OCI-LY7 (cell line): ENCODE measurements at regions not wholly inside any gene's neighbourhood (a gene's known extent, or its start where the extent isn't known, plus 50 kb on each side); places are given as distances from the start of the nearest gene placed in this dataset.

Source experiments
- BruUV-seq: library from RNA; stranded (reverse); fragments of 400-500 nt; replicated peaks from 2 replicates; lab custom pipeline; 2021; lab: Mats Ljungman, UMichigan
- CTCF ChIA-PET: fragments of 300-600 bp; sonication (Branson Sonifier 250); formaldehyde crosslinking; loops from one replicate; lab custom pipeline; 2022; ENCODE audit warnings: antibody characterized with exemption; ENCODE audit not compliant: unreplicated experiment; lab: Charles Lee
- POLR2A ChIA-PET: fragments of 300-600 bp; sonication (Branson Sonifier 250); formaldehyde crosslinking; loops from one replicate; lab custom pipeline; 2022; ENCODE audit warnings: antibody characterized with exemption; lab: Charles Lee
- DNase-seq: peaks from one replicate; pipeline ENCODE4 v3.0.0-alpha.2; 2015; ENCODE audit warnings: low spot score
- H2AFZ ChIP-seq: fragments of 200-600 bp; sonication (generic), shearing (Covaris generic); 2 replicates; pipeline ENCODE4 v1.6.1; 2014; ENCODE audit warnings: mild to moderate bottlenecking, antibody characterized with exemption, low read length, moderate library complexity
- H3K27ac ChIP-seq: fragments of 200-600 bp; sonication (generic); 2 replicates; pipeline ENCODE4 v1.5.1; 2014; ENCODE audit warnings: mixed run types, low read depth, mild to moderate bottlenecking, moderate library complexity, low read length, inconsistent platforms; ENCODE audit not compliant: poor library complexity, severe bottlenecking
- H3K36me3 ChIP-seq: fragments of 200-600 bp; sonication (generic); 2 replicates; pipeline ENCODE4 v1.6.1; 2014; ENCODE audit warnings: mild to moderate bottlenecking, antibody characterized with exemption, low read length, moderate library complexity, mixed read lengths; ENCODE audit not compliant: insufficient read depth
- H3K4me1 ChIP-seq: fragments of 200-600 bp; sonication (generic); 2 replicates; pipeline ENCODE4 v1.5.1; 2014; ENCODE audit warnings: mild to moderate bottlenecking, low read length; ENCODE audit not compliant: insufficient read depth, poor library complexity, severe bottlenecking
- H3K4me2 ChIP-seq: fragments of 200-600 bp; sonication (generic); 2 replicates; pipeline ENCODE4 v1.6.1; 2014; ENCODE audit warnings: mild to moderate bottlenecking, low read length
- H3K4me3 ChIP-seq: fragments of 200-600 bp; sonication (generic); 2 replicates; pipeline ENCODE4 v1.5.1; 2014; ENCODE audit warnings: mild to moderate bottlenecking, low read depth, low read length; ENCODE audit not compliant: poor library complexity, severe bottlenecking
- H3K79me2 ChIP-seq: fragments of 200-600 bp; sonication (generic); 2 replicates; pipeline ENCODE4 v1.6.1; 2016; ENCODE audit warnings: low read depth, mild to moderate bottlenecking, low read length, moderate library complexity, mixed read lengths; ENCODE audit not compliant: insufficient read depth
- H3K9me2 ChIP-seq: fragments of 200-600 bp; sonication (generic); 2 replicates; pipeline ENCODE4 v1.6.1; 2016; ENCODE audit warnings: mild to moderate bottlenecking, low read length, mixed read lengths; ENCODE audit not compliant: insufficient read depth
- H3K9me3 ChIP-seq: fragments of 200-600 bp; sonication (generic); 2 replicates; pipeline ENCODE4 v1.6.1; 2014; ENCODE audit warnings: mild to moderate bottlenecking, mixed run types, low read length, mixed read lengths
- H4K20me1 ChIP-seq: fragments of 200-600 bp; sonication (generic); 2 replicates; pipeline ENCODE4 v1.6.1; 2014; ENCODE audit warnings: mild to moderate bottlenecking, antibody characterized with exemption, low read length, moderate library complexity, mixed read lengths; ENCODE audit not compliant: insufficient read depth
- EZH2phosphoT487 ChIP-seq: fragments of 200-600 bp; sonication (generic); IDR thresholded peaks from 2 replicates; pipeline ENCODE4 v1.6.1; 2018; ENCODE audit warnings: low read depth, borderline replicate concordance, mild to moderate bottlenecking, mixed run types, antibody characterized with exemption, low read length, moderate library complexity, mixed read lengths
- intact Hi-C: fragments of 100-400 bp; cut with micrococcal nuclease; formaldehyde crosslinking; loops from one replicate; pipeline ENCODE4 v1.10.0; 2022; ENCODE audit not compliant: unreplicated experiment
- TF ChIP-seq, protein P1 (sequence below): fragments of 200-600 bp; sonication (generic); conservative IDR thresholded peaks from 2 replicates; pipeline ENCODE4 v1.5.1; 2014; ENCODE audit warnings: mild to moderate bottlenecking, antibody characterized with exemption, low read length, moderate library complexity, mixed read lengths

DNA sequence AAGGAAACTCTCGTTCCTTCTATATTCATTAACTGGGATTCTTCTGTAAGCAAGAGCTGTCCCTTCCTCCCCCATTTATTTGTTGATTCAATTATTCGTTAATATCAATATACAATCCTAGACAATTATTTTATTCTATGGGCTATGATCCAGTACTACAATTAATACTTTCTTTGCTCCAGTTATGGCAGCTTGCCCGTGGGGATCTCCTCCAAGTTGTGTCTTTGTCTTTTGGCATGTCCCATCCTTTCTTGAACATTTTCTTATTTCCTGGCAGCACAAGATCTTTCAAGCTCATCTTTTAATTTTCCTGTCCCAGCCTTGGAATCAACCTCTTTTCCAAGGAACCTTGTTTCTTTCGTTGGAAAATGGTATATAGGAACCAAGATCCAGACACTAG is 249.3 kb downstream of the GAS1 start:
- no peak overlapping the region for H3K4me2 ChIP-seq
- ChIA-PET CTCF (no interaction called here), POLR2A (no interaction called here)
- H3K4me3 ChIP-seq, result no peak overlapping the region
- no peaks in the 10 kb centered on the region for H3K9me2 ChIP-seq
- H3K79me2 ChIP-seq, result no peaks in the 10 kb centered on the region
- intact Hi-C loops, result no loop called here
- no peaks in the 10 kb centered on the region for H4K20me1 ChIP-seq
- no TSS peak for BruUV-seq
- H3K4me1 ChIP-seq, result no peaks in the 10 kb centered on the region
- no peaks in the 10 kb centered on the region for H3K9me3 ChIP-seq
- H3K36me3 ChIP-seq, result no peaks in the 10 kb centered on the region
- DNase-seq, result no peak
- no peak overlapping the region for H2AFZ ChIP-seq
- no peak overlapping the region for H3K27ac ChIP-seq
- TF ChIP-seq, protein P1, sequence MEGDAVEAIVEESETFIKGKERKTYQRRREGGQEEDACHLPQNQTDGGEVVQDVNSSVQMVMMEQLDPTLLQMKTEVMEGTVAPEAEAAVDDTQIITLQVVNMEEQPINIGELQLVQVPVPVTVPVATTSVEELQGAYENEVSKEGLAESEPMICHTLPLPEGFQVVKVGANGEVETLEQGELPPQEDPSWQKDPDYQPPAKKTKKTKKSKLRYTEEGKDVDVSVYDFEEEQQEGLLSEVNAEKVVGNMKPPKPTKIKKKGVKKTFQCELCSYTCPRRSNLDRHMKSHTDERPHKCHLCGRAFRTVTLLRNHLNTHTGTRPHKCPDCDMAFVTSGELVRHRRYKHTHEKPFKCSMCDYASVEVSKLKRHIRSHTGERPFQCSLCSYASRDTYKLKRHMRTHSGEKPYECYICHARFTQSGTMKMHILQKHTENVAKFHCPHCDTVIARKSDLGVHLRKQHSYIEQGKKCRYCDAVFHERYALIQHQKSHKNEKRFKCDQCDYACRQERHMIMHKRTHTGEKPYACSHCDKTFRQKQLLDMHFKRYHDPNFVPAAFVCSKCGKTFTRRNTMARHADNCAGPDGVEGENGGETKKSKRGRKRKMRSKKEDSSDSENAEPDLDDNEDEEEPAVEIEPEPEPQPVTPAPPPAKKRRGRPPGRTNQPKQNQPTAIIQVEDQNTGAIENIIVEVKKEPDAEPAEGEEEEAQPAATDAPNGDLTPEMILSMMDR, result no peak
- no peak for TF ChIP-seq EZH2phosphoT487

- intact Hi-C loops, result no loop called here
- Histone ChIP-seq H3K4me3 (no peak overlapping the region), H3K9me2 (no peaks in the 10 kb centered on the region), H2AFZ (no peak overlapping the region), H4K20me1 (no peaks in the 10 kb centered on the region), H3K27ac (no peak overlapping the region), H3K9me3 (no peaks in the 10 kb centered on the region), H3K4me2 (no peak overlapping the region), H3K4me1 (no peaks in the 10 kb centered on the region), H3K36me3 (no peaks in the 10 kb centered on the region), H3K79me2 (no peaks in the 10 kb centered on the region)
- DNase-seq, result no peak
- TF ChIP-seq, protein P1, result no peak
- no peak for TF ChIP-seq EZH2phosphoT487
- ChIA-PET POLR2A (interaction anchor here (0.6 kb wide), 1 partner anchor 522 kb away, joined by 3 read pairs; no protein-coding TSS in a partner anchor), CTCF (no interaction called here)
- BruUV-seq, result no TSS peak
Measured at GRCh38 chr9:86697213-86697612, 250.1 kb downstream of the GAS1 start.

DNA sequence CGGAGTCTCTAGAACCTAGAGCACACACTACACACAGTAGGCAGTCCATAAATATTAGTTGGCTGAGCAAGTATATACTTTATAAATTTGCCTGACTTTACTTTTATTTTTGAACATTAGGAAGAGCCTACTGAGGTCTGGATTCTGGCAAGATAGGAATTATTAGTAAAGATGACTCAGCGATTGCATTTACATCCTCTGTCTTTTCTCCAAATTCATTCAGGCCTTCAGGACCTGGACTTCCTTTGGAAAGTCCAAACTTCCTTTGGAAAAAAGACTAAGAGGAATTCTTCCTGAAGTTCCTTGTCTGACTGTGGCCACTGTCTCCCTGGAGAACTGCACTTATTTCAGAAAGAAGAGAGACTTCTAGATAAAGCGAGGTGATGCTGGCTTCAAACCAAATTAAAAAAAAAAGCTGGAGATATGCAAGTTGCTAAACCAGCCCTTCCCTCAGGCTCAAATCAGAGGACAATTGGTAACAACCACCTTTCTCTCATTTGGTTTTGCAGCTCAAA is 251.3 kb downstream of the GAS1 start:
- no peaks in the 10 kb centered on the region for H3K9me3 ChIP-seq
- H3K4me1 ChIP-seq, result no peaks in the 10 kb centered on the region
- TF ChIP-seq, protein P1, result no peak
- no peak for TF ChIP-seq EZH2phosphoT487
- DNase-seq, result no peak
- H3K27ac ChIP-seq, result no peak overlapping the region
- CTCF ChIA-PET, result no interaction called here
- no peaks in the 10 kb centered on the region for H3K36me3 ChIP-seq
- POLR2A ChIA-PET, result no interaction called here
- no peak overlapping the region for H3K4me2 ChIP-seq
- H3K9me2 ChIP-seq, result no peaks in the 10 kb centered on the region
- intact Hi-C loops, result no loop called here
- H3K79me2 ChIP-seq, result no peaks in the 10 kb centered on the region
- no peak overlapping the region for H3K4me3 ChIP-seq
- no TSS peak for BruUV-seq
- no peak overlapping the region for H2AFZ ChIP-seq
- H4K20me1 ChIP-seq, result no peaks in the 10 kb centered on the region
